HK-2 (cell line): ENCODE measurements at regions not wholly inside any gene's neighbourhood (a gene's known extent, or its start where the extent isn't known, plus 50 kb on each side); places are given as distances from the start of the nearest gene placed in this dataset.
"Not testable (repeated sequence)": the region's sequence is repeated elsewhere in the genome, so short reads cannot be mapped to it uniquely, and the experiment has no call there.

Source experiments
- DNase-seq: peaks from one replicate; pipeline ENCODE4 v3.0.0-alpha.2; 2018; ENCODE audit not compliant: unreplicated experiment

DNA sequence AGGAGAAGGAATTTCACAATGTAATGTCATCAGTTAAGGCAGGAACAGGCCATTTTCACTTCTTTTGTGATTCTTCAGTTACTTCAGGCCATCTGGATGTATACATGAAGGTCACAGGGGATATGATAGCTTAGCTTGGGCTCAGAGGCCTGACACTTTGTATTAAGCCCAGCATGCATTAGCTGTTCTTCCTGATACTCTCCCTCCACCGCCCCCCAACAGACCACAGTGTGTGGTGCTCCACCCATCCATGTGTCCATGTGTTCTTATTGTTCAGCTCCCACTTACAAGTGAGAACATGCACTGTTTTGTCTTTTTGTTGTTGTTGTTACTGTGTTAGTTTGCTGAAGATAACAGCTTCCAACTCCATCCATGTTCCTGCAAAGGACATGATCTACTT lies 1453.4 kb downstream of the FAM181B start:
- DNase-seq, result not testable (repeated sequence)

DNA sequence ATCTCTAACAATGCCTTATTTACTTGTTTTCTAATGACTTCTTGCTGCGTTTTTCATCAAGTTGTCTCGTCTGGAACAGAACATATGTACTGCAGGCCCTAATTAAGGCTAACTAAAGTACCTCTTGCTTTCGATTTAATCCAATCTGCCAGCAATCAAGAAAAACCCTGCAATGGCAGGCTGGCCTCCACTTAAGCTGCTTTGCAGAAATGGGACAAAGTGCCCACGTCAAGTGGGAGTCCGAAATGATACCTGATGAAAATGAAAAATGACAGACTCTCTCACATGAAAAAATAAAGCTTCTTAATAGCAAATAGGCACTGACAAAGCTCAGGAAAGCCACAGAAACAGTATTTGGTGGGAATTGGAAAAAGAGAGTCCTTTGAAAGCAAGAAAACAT lies 1454.7 kb downstream of the FAM181B start:
- DNase-seq, result no peak

DNA sequence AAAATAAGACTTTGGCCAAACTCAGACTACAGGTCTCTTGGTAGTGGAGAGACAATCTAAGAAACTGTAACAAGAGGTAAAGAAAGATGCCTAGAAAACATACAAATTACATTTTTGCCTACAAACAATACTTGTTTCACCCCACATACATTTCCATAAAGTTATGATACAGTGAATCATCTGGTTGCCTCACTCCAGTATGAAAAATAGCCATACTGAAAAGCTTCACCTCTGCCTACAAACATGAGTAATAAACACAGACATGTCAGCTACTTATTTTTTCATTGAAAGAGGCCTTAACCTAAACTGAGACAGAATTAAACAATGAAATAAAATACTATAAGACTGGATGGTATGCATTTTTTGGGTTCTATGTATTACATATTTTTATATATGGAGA lies 1463.0 kb downstream of the FAM181B start:
- DNase-seq, result no peak

DNA sequence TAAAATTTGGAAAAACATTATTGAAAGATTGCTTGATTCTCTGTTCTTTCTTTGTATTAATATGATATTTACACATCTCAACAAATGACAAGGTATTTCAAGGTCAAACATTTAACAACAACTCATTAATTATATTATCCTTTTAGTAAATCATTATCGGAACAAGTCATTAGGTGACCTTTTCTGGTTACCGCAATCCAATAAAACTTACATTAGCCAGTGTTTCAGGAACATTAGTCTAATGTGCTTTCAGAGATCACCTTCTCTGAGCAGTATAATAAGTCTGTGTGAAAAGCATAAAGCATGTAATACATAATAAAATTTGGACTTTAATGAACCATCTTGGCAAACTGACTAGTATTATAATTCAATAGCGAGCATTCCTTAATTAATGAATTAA lies 1466.4 kb downstream of the FAM181B start:
- no peak for DNase-seq

GRCh38 chr11:81259471-81259870 lies 1474.2 kb downstream of the FAM181B start:
- no peak for DNase-seq

GRCh38 chr11:81255895-81256294 lies 1477.8 kb downstream of the FAM181B start:
- DNase-seq, result no peak

DNA sequence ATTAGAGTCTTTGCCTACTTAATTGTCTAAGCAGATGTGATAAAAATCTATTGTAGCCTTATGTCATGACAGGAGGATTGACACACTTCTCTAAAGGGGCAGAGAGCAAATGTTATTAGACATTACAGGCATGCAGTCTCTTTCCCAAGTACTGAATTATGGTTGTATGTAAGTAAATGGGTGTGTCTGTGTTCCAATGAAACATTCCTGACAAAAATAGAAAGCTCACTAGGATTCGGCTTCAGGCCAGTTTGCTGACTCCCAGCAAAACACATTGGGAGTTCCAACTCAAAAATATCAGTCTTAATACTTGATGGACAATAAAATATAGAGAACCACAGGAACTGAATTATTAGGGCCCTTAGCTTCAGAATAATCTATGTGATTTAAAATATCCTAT lies 1480.4 kb downstream of the FAM181B start:
- no peak for DNase-seq

- DNase-seq, result no peak
Measured at GRCh38 chr11:81246941-81247340, 1486.7 kb downstream of the FAM181B start.

DNA sequence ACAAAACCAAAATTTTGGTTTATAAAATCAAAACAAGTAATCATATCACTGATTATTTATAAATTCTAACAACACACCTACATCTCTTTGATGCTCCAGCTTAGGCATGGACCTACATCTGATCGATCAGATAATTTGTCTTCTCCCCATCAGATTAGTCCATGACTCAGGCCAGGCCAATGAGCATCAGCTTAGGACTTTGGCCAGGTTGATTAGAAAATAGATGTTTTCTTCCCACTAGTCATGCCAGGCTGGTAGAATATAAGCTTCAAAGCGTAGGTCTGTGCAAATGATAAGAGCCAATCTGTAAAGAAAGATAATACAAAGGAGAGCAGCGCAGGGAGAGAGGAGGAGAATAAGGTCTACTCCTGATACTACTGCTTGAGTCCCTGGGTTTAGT lies 1487.9 kb downstream of the FAM181B start:
- DNase-seq, result no peak

DNA sequence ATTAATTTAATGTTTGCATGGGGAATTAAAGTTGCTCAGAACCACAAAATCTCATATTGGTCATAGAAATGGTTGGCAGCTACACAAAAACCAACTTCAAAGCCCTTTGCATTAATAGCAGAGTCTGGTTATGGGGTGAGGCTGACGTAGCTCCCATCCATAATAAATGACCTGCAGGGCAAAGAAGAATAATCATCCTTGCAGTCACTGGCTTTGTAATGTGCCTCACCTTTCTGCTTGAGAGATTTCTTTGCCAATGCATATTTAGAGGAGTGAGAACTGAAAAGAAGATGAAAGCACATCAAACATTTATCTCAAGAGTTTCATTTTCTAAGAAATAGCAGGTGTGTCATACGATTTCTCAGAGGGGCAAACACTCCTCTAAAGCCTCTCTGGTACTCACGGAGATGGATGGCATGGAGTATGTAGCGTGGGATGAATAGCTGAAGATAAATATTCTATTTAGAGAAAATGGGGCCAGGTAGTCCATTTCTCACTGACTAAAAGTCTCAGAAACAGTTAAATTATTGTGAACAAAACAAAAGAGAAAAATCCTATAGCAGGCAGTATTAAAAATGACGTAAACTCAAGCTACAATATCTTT lies 1491.9 kb downstream of the FAM181B start:
- DNase-seq, result no peak

- DNase-seq, result no peak
Measured at GRCh38 chr11:81237139-81237538, 1496.5 kb downstream of the FAM181B start.

DNA sequence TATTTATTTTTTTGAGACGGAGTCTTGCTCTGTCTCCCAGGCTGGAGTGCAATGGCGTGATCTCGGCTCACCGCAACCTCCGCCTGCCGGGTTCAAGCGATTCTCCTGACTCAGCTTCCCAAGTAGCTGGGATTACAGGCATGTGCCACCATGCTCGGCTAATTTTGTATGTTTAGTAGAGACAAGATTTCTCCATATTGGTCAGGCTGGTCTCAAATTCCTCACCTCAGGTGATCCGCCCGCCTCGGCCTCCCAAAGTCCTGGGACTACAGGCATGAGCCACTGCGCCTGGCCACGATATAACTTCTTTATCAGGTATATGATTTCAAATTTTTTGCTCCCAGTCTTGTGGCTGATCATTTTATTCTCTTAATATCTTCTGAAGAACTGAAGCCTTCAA lies 1506.3 kb downstream of the FAM181B start:
- not testable (repeated sequence) for DNase-seq

GRCh38 chr11:81224396-81224795 lies 1509.3 kb downstream of the FAM181B start:
- no peak for DNase-seq

DNA sequence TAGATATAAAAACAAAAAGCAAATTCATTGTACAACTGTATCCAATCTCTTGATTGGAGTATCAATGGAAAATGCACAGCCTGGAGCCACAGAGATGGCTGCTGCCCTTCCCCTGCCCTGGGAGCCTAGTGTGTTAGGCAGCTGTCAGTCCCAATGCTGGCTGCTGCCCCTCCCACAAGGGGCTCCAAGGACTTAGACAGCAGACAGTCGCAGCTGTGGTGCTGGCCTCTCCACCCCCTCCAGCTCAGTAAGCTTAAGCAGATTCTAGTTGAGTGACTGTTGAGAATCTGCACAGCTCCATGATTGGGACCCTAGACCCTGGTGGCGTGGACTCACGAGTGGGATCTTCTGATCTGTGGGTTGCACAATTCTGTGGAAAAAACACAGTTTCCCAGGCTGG lies 1511.2 kb downstream of the FAM181B start:
- DNase-seq, result no peak

DNA sequence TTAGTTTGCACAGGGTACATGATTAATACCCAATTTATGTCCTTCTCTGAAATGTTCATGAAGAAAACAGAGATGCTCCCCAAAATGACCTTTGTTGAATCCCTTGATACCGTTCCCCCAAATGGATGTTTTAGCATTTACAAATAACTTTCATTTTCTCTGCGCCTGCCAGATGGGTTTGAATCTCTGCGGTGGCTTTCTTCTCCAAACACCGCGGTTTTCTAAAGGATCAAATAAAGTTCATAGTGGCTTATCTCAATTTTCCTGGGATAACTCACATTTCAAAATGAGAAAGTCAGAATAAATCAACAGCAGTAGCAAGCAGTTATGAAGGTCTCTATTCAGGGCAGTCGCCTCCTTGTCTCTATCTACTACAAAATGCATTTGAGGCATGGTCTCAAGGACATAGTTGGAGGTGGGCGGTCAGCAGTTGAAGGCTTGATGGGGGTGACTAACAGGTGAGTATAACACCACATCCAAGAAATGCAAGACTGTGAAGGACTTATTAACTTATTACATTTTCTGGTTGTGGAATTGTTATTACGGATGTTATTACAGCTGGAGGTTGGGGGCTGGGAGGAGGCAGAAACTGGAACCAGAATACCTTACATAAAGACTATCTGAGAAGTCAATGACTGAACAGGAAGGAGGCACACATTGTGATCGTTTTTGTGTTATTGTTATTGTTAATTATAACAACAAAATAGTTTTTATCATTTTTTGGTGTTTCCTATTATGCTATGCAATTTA lies 1513.3 kb downstream of the FAM181B start:
- no peak for DNase-seq

- no peak for DNase-seq
Measured at GRCh38 chr11:81219661-81220060, 1514.0 kb downstream of the FAM181B start.

GRCh38 chr11:81218440-81218839 lies 1515.2 kb downstream of the FAM181B start:
- DNase-seq, result no peak

- DNase-seq, result no peak
Measured at GRCh38 chr11:81211050-81211449, 1522.6 kb downstream of the FAM181B start.

- DNase-seq, result no peak
Measured at GRCh38 chr11:81207421-81208054, 1526.1 kb downstream of the FAM181B start.

DNA sequence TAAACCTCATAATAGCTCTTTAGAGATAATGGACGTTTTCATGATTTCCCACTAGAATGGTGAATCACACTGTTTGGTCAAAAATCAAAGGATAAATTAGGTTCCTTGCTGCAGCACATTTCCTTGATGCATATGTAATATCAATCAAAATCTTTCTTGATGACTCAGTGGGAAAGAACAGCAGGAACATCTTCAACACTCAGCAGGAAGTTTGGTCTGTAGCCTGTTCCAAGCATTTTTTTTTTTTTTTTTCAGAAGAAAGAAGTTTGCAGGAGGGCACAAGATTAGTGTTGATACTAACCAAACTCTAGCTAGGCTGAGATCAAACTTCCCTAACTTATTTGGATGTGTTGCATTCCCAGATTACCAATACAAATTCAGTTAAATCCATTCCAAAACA lies 1529.8 kb downstream of the FAM181B start:
- no peak for DNase-seq

DNA sequence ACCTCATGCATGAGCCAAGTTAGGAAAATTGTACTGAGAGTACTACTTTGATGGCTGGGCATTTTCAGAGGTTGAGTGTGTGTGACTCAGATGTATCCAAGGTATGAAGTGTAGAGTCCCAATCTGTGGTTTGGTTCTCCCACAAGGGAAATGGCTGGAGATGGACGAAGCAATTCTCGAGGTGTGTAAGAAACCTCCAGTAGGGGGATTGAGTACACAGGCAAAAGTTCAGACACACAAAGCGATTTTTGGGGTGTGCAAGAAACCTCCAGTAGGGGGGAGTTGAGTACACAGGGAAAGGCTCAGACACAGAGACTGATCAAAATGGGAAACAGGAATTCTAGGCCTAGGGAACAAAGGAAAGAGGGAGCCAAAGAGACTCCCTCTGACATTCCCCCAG lies 1536.3 kb downstream of the FAM181B start:
- no peak for DNase-seq

GRCh38 chr11:81192516-81192915 lies 1541.1 kb downstream of the FAM181B start:
- no peak for DNase-seq

GRCh38 chr11:81190546-81190945 lies 1543.1 kb downstream of the FAM181B start:
- DNase-seq, result no peak
